ENCODE measurements at regions not wholly inside any gene's neighbourhood (a gene's known extent, or its start where the extent isn't known, plus 50 kb on each side); places are given as distances from the start of the nearest gene placed in this dataset.

DNA sequence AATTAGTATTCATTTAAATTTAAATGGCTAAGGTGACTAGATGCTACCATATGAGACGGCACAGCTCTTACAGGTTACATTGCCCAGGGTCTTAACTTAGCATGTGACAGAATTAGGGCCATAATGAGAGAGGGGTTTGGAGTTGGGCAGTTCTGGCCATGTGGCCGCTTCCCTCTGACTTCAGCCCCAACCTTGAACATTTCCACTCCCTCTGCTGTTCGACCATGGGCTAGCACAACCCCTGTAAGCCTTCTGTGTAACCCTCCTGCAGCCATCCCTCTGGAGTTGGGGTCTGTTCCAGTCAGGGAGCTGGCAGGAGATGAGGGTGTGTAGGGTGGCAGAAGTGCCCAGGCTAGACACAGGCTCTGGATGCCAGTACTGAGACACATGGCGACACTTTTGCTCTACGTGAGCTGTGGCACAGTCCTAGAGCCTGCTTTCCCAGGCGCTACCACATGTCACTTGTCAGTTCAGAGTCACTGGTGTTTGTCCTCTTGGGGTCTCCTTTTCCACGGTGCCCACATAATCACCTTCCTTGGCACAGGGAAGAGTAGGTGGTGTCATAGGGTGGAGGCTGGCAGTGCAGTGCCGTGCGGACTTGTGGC, 128.7 kb upstream of the PITX1 start:
- TF ChIP-seq CTCF (IDR thresholded peaks at IDR 0.05; ENCODE audit: poor library complexity, severe bottlenecking), result no peak
- no peak overlapping the region for H3K27ac ChIP-seq (ENCODE audit: poor library complexity, severe bottlenecking)
- no peak overlapping the region for H3K4me3 ChIP-seq (ENCODE audit: severe bottlenecking)
- H3K27me3 ChIP-seq (ENCODE audit: insufficient read depth, poor library complexity, severe bottlenecking), result no peaks in the 10 kb centered on the region
- DNase-seq (ENCODE audit: low spot score), result no peak
- H3K36me3 ChIP-seq (ENCODE audit: low read depth), result no peaks in the 10 kb centered on the region
- peak; percentile 46; the same call in 2 of the 3 replicates for ATAC-seq (ENCODE audit: low read depth)
- no peaks in the 10 kb centered on the region for H3K4me1 ChIP-seq (ENCODE audit: insufficient read depth, poor library complexity, severe bottlenecking)
- H3K9me3 ChIP-seq (ENCODE audit: severe bottlenecking), result peaks cover 5% of the 10 kb centered on the region

- Histone ChIP-seq H3K27me3 (ENCODE audit: insufficient read depth, poor library complexity, severe bottlenecking) (no peaks in the 10 kb centered on the region), H3K27ac (ENCODE audit: poor library complexity, severe bottlenecking) (no peak overlapping the region), H3K4me3 (ENCODE audit: severe bottlenecking) (no peak overlapping the region), H3K36me3 (ENCODE audit: low read depth) (no peaks in the 10 kb centered on the region), H3K9me3 (ENCODE audit: severe bottlenecking) (peaks cover 5% of the 10 kb centered on the region), H3K4me1 (ENCODE audit: insufficient read depth, poor library complexity, severe bottlenecking) (peaks cover 12% of the 10 kb centered on the region)
- DNase-seq (ENCODE audit: low spot score), result no peak
- TF ChIP-seq CTCF (IDR thresholded peaks at IDR 0.05; ENCODE audit: poor library complexity, severe bottlenecking), result no peak
- ATAC-seq (ENCODE audit: low read depth), result no peak
Observed at GRCh38 chr5:135161221-135161620, 127.2 kb upstream of the PITX1 start.

- ATAC-seq (ENCODE audit: low read depth), result no peak
- Histone ChIP-seq H3K4me3 (ENCODE audit: severe bottlenecking) (no peak overlapping the region), H3K4me1 (ENCODE audit: insufficient read depth, poor library complexity, severe bottlenecking) (peaks cover 20% of the 10 kb centered on the region), H3K27ac (ENCODE audit: poor library complexity, severe bottlenecking) (no peak overlapping the region), H3K36me3 (ENCODE audit: low read depth) (no peaks in the 10 kb centered on the region), H3K9me3 (ENCODE audit: severe bottlenecking) (peaks cover 5% of the 10 kb centered on the region), H3K27me3 (ENCODE audit: insufficient read depth, poor library complexity, severe bottlenecking) (no peaks in the 10 kb centered on the region)
- no peak for TF ChIP-seq CTCF (IDR thresholded peaks at IDR 0.05; ENCODE audit: poor library complexity, severe bottlenecking)
- DNase-seq (ENCODE audit: low spot score), result no peak
Observed at GRCh38 chr5:135160036-135160675, 126.1 kb upstream of the PITX1 start.

- Histone ChIP-seq H3K9me3 (ENCODE audit: severe bottlenecking) (peaks cover 5% of the 10 kb centered on the region), H3K4me3 (ENCODE audit: severe bottlenecking) (no peak overlapping the region), H3K27me3 (ENCODE audit: insufficient read depth, poor library complexity, severe bottlenecking) (no peaks in the 10 kb centered on the region), H3K36me3 (ENCODE audit: low read depth) (no peaks in the 10 kb centered on the region), H3K27ac (ENCODE audit: poor library complexity, severe bottlenecking) (no peak overlapping the region), H3K4me1 (ENCODE audit: insufficient read depth, poor library complexity, severe bottlenecking) (peaks cover 25% of the 10 kb centered on the region)
- ATAC-seq (ENCODE audit: low read depth) (no peak), DNase-seq (ENCODE audit: low spot score) (no peak)
- no peak for TF ChIP-seq CTCF (IDR thresholded peaks at IDR 0.05; ENCODE audit: poor library complexity, severe bottlenecking)
Observed at GRCh38 chr5:135159626-135160025, 125.6 kb upstream of the PITX1 start.

- H3K4me1 ChIP-seq (ENCODE audit: insufficient read depth, poor library complexity, severe bottlenecking), result peaks cover 32% of the 10 kb centered on the region
- ATAC-seq (ENCODE audit: low read depth) (no peak), DNase-seq (ENCODE audit: low spot score) (no peak)
- H3K4me3 ChIP-seq (ENCODE audit: severe bottlenecking), result no peak overlapping the region
- H3K27me3 ChIP-seq (ENCODE audit: insufficient read depth, poor library complexity, severe bottlenecking), result no peaks in the 10 kb centered on the region
- H3K27ac ChIP-seq (ENCODE audit: poor library complexity, severe bottlenecking), result no peak overlapping the region
- TF ChIP-seq CTCF (IDR thresholded peaks at IDR 0.05; ENCODE audit: poor library complexity, severe bottlenecking), result no peak
- peaks cover 5% of the 10 kb centered on the region for H3K9me3 ChIP-seq (ENCODE audit: severe bottlenecking)
- H3K36me3 ChIP-seq (ENCODE audit: low read depth), result no peaks in the 10 kb centered on the region
Observed at GRCh38 chr5:135158982-135159381, 125.0 kb upstream of the PITX1 start.

All from RWPE2 (cell line).